ELR (cell line): ENCODE measurements at regions not wholly inside any gene's neighbourhood (a gene's known extent, or its start where the extent isn't known, plus 50 kb on each side); places are given as distances from the start of the nearest gene placed in this dataset.
"Not testable (repeated sequence)": the region's sequence is repeated elsewhere in the genome, so short reads cannot be mapped to it uniquely, and the experiment has no call there.

Experiments used
- DNase-seq: peaks from one replicate; pipeline ENCODE4 v3.0.0-alpha.2; 2015; ENCODE audit warnings: low read depth

GRCh38 chr2:222351035-222351434, 52.2 kb upstream of the PAX3 start:
- DNase-seq, result no peak

DNA sequence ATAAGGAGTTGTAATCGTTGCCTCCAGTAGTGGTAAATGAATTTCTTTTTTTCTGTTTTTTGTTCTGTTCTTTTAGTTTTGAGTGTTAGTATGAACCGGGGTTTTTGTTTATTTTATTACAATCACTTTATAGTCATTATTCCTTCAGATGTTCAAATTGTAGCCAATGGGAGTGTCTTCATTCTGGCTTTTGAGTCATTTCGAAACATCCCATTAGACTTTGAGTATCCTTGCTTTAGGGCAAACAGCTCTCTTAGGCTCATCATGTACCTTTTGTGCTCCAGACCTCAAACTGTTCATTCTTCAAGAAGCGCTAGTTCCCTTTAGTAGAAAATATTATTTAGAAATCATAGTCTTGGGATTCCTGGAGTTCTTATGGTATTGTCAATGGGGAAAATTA, 54.2 kb upstream of the PAX3 start:
- DNase-seq, result no peak

DNA sequence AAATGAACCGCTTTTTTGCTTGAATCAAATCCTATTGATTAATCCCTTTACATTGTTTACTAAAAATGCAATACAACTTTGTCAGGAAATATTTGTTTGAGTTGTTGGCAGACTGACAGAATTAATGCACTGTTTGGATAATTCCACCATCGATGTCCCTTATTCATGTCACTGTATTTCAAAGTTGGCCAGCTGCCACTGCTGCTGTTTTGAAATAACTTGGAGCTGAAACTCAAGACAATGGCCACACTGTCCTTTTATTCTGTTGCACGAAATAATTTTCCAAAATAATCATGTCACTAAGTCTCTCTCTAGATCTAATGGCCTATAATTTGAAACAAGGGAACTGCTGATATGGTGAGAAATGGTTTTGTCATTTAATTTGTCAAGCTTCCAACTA, 55.2 kb upstream of the PAX3 start:
- DNase-seq, result no peak

- DNase-seq, result no peak
These were observed 57.1 kb upstream of the PAX3 start for GRCh38 chr2:222355860-222356259.

DNA sequence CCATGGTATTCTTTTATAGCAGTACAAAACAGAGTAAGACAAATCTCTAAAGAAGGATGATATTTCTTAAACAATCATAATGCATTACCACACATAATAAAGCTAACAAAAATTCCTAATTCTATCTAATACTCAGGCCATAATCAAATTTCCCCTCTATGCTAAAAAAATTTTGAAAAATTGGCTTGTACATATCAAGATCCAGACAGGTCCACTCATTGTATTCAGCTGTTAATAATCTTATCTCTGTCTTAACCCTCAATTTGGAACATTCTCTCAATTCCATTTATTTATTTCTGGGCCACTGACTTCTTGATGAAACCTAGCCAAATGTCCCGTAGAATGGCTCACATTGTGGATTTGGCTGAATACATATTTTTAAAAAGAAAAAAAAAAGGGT, 59.1 kb upstream of the PAX3 start:
- no peak for DNase-seq

- DNase-seq, result peak; percentile 15
These were observed 60.1 kb upstream of the PAX3 start for GRCh38 chr2:222358876-222359275.

DNA sequence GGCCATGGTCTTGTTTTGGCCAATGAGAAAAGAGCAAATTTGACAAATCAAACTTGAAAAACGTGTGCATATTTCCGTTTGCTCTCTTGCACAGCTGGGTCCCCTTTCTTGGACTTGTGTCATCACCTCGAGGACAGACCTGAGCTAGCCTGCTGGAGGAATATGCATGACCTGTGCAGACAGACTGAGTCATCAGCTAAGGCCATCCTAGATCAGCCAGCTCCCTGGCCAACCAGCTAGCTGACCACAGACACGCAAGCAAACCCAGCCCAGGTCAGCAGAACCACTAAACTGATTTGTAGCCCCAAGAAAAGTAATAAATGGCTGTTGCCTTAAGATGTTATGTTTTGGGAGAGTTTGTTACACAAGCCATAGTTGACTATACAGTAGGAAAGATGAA, 61.3 kb upstream of the PAX3 start:
- DNase-seq, result peak; percentile 30

DNA sequence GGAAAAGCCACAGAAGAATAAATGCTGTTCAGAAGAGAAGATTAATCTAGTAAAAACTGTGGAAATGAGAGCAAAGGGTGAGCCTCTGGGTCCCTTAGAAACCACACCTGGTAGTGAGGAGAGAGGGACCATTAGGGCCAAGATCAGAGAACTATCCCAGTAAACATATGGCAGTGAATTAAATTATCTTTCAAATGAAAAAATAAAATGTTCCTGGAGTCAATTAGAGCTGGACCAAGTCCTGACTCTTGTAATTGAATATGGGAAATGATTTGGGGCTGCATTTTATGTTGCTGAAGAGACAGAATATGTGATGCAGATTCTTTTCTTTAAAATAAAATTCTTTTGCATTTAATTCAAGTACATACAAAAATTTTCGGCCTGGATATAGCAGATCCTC, 62.2 kb upstream of the PAX3 start:
- DNase-seq, result no peak

DNA sequence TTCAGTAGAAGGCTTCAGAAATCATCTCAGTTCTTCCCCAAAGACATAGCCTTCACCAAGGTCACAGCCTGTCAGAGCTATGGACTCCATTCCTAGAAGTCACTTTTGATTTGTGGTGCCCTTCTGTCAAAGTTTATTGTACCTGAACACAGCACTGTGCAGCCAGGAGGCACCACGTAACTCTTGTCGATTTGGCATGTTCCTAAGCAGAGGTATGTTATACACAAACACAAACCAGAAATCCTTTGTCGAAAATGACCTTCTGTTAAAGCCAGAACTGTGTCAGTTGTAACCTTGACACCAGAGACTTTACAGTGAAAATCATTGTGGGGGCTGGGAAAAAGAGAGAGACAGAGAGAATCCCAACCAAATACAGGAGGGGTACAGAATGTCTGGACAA, 62.6 kb upstream of the SGPP2 start:
- no peak for DNase-seq

GRCh38 chr2:222362336-222362735, 62.0 kb upstream of the SGPP2 start:
- DNase-seq, result no peak

DNA sequence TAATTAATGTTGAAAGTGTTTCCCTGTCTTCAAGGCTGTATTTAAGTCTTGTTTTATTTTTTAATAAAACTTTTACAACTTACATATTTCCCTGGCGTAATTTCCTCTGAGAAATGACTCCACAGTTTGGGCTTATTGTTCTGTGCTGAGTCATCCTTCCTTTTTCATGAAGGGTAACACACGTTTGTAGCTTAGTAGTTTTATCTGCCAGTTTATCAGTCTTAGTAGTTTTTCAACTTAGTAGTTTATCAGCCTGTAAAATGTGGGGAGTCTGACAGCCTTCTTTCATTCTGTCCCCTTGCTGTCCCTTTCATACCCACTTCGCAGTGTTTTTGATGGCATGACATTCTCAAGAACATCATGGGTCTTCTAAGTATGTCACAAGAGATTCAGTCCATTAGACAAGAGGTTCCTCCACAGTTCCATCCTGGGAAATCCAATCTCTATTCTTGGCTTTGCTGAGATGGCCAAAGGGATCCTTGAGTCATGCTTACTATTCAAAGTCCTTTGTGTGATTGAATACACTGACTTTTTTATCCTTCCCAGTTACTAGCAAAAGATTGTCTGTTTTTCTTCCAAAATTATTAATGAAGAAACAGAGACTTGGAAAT, 60.0 kb upstream of the SGPP2 start:
- peak; percentile 70 for DNase-seq

GRCh38 chr2:222368280-222368679, 56.1 kb upstream of the SGPP2 start:
- DNase-seq, result not testable (repeated sequence)

DNA sequence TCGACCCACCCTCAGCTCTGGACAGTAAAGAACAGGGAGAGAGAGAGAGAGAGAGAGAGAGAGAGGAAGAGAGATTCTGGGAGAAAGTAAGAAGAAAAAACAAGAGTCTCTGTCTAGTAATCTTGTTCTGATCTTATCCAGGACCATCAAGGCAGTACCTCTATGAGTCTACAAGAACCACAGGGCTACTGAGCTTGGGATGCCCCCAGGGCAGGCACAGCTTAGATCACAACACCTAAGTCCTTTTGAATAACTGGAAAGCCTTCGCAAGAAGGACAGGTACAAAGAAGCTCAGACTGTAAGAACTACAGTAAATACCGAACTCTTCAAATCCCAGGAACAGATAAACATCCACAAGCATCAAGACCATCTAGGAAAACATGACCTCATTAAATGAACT, 51.4 kb upstream of the SGPP2 start:
- no peak for DNase-seq
